Right atrium auricular region (tissue), 2 donors: ENCODE measurements at regions not wholly inside any gene's neighbourhood (a gene's known extent, or its start where the extent isn't known, plus 50 kb on each side); places are given as distances from the start of the nearest gene placed in this dataset.

ENCODE experiments used
- DNase-seq: peaks from one replicate; pipeline ENCODE4 v3.0.0-alpha.2; 2019; ENCODE audit warnings: low spot score
- H3K27ac ChIP-seq, 2 donors: fragments of 200-600 bp; sonication (generic); 1 replicate in 1 of 2; 2 replicates in 1 of 2; pipeline ENCODE4 v1.5.1; 2016 to 2019
- H3K27me3 ChIP-seq, 2 donors: fragments of 200-600 bp; sonication (generic); one replicate each; pipeline versions ENCODE4 v1.5.1 to v1.6.0; 2017 to 2019
- H3K36me3 ChIP-seq: fragments of 200-600 bp; sonication (generic); one replicate; pipeline ENCODE4 v1.5.1; 2016
- H3K4me1 ChIP-seq, 2 donors: fragments of 200-600 bp; sonication (generic); one replicate each; pipeline versions ENCODE4 v1.5.1 to v1.6.0; 2017 to 2019
- H3K4me3 ChIP-seq, 2 donors: fragments of 200-600 bp; sonication (generic); 1 replicate in 1 of 2; 2 replicates in 1 of 2; pipeline ENCODE4 v1.5.1; 2017 to 2019; ENCODE audit warnings: mild to moderate bottlenecking in 1 of 2, moderate library complexity in 1 of 2
- H3K9me3 ChIP-seq, 2 donors: fragments of 200-600 bp; sonication (generic); one replicate each; pipeline ENCODE4 v1.5.1; 2019
- CTCF ChIP-seq, 2 donors: fragments of 200-600 bp; sonication (generic); IDR thresholded peaks; one replicate each; pipeline ENCODE4 v1.5.1; 2019; ENCODE audit warnings: antibody characterized with exemption in 2 of 2

GRCh38 chr5:155624597-155625241 is 611.2 kb downstream of the KIF4B start:
- Histone ChIP-seq H3K9me3 (no peaks in the 10 kb centered on the region), H3K27me3 (no peaks in the 10 kb centered on the region), H3K4me3 (no peak overlapping the region), H3K36me3 (no peaks in the 10 kb centered on the region), H3K4me1 (no peaks in the 10 kb centered on the region), H3K27ac (no peak overlapping the region)
- no peak for DNase-seq
- no peak for TF ChIP-seq CTCF (IDR thresholded peaks at IDR 0.05)

- H3K4me1 ChIP-seq, result no peaks in the 10 kb centered on the region
- no peaks in the 10 kb centered on the region for H3K9me3 ChIP-seq
- no peak overlapping the region for H3K27ac ChIP-seq
- no peak for TF ChIP-seq CTCF (IDR thresholded peaks at IDR 0.05)
- no peak overlapping the region for H3K4me3 ChIP-seq
- H3K36me3 ChIP-seq, result no peaks in the 10 kb centered on the region
- DNase-seq, result no peak
- H3K27me3 ChIP-seq, result no peaks in the 10 kb centered on the region
Observed at GRCh38 chr5:155625315-155625714, 611.8 kb downstream of the KIF4B start.

GRCh38 chr5:155625897-155626543 is 612.5 kb downstream of the KIF4B start:
- DNase-seq, result no peak
- H3K4me1 ChIP-seq, result no peaks in the 10 kb centered on the region
- H3K27ac ChIP-seq, result no peak overlapping the region
- H3K36me3 ChIP-seq, result no peaks in the 10 kb centered on the region
- TF ChIP-seq CTCF (IDR thresholded peaks at IDR 0.05), result no peak
- no peak overlapping the region for H3K4me3 ChIP-seq
- no peaks in the 10 kb centered on the region for H3K9me3 ChIP-seq
- no peaks in the 10 kb centered on the region for H3K27me3 ChIP-seq

- DNase-seq, result no peak
- Histone ChIP-seq H3K27ac (no peak overlapping the region), H3K4me1 (no peaks in the 10 kb centered on the region), H3K4me3 (no peak overlapping the region), H3K36me3 (no peaks in the 10 kb centered on the region), H3K27me3 (no peaks in the 10 kb centered on the region), H3K9me3 (no peaks in the 10 kb centered on the region)
- TF ChIP-seq CTCF (IDR thresholded peaks at IDR 0.05), result no peak
Observed at GRCh38 chr5:155626592-155626991, 613.0 kb downstream of the KIF4B start.

GRCh38 chr5:155628346-155628745 is 614.8 kb downstream of the KIF4B start:
- H3K4me1 ChIP-seq, result no peaks in the 10 kb centered on the region

More at GRCh38 chr5:155628346-155628745, 614.8 kb downstream of the KIF4B start:
- Histone ChIP-seq H3K27me3 (no peaks in the 10 kb centered on the region), H3K4me3 (no peak overlapping the region), H3K27ac (no peak overlapping the region), H3K9me3 (no peaks in the 10 kb centered on the region), H3K36me3 (no peaks in the 10 kb centered on the region)
- no peak for DNase-seq
- no peak for TF ChIP-seq CTCF (IDR thresholded peaks at IDR 0.05)
